H1 (cell line): ENCODE measurements at regions not wholly inside any gene's neighbourhood (a gene's known extent, or its start where the extent isn't known, plus 50 kb on each side); places are given as distances from the start of the nearest gene placed in this dataset.
"Not testable (repeated sequence)": the region's sequence is repeated elsewhere in the genome, so short reads cannot be mapped to it uniquely, and the experiment has no call there.

ENCODE experiments used
- CTCF ChIA-PET: fragments of 300-600 bp; sonication (Branson Sonifier 250); formaldehyde crosslinking; loops from one replicate; lab custom pipeline; 2021; ENCODE audit not compliant: partially characterized antibody; lab: Charles Lee
- POLR2A ChIA-PET: fragments of 300-600 bp; sonication (Branson Sonifier 250); formaldehyde crosslinking; loops from one replicate; lab custom pipeline; 2021; ENCODE audit warnings: inconsistent platforms; ENCODE audit not compliant: partially characterized antibody; lab: Charles Lee
- DNase-seq, 2 experiments: peaks; one replicate each; pipeline versions ENCODE4 v3.0.0 to v3.0.0-alpha.2; 2010 to 2022; ENCODE audit warnings: low spot score in 2 of 2, low read depth in 1 of 2, mixed read lengths in 1 of 2
- FAIRE-seq: peaks from 2 replicates; lab custom pipeline; 2011; peaks lifted over from hg19 to GRCh38; lab: Jason Lieb, UNC
- H2AFZ ChIP-seq: 2 replicates; pipeline ENCODE4 v1.8.1; 2012; ENCODE audit warnings: low read length, inconsistent platforms
- H2AK5ac ChIP-seq: 2 replicates; pipeline ENCODE4 v1.6.1; 2013; ENCODE audit warnings: low read depth, low read length
- H2BK120ac ChIP-seq: replicated peaks from 2 replicates; pipeline ENCODE3; 2013; ENCODE audit warnings: low read depth, low read length, inconsistent platforms
- H2BK12ac ChIP-seq: 2 replicates; pipeline ENCODE4 v1.6.1; 2013; ENCODE audit warnings: low read depth, low read length
- H2BK15ac ChIP-seq: 2 replicates; pipeline ENCODE4 v1.6.1; 2013; ENCODE audit warnings: low read length
- H2BK20ac ChIP-seq: 2 replicates; pipeline ENCODE4 v1.6.1; 2013; ENCODE audit warnings: low read length
- H2BK5ac ChIP-seq: 2 replicates; pipeline ENCODE4 v1.6.1; 2013; ENCODE audit warnings: low read depth, low read length
- H3K14ac ChIP-seq: 2 replicates; pipeline ENCODE4 v1.6.1; 2013; ENCODE audit warnings: inconsistent platforms; ENCODE audit not compliant: insufficient read length
- H3K18ac ChIP-seq: 2 replicates; pipeline ENCODE4 v1.6.1; 2013; ENCODE audit warnings: low read length; ENCODE audit errors: extremely low read depth
- H3K23ac ChIP-seq: 2 replicates; pipeline ENCODE4 v1.6.1; 2013; ENCODE audit warnings: inconsistent platforms; ENCODE audit not compliant: insufficient read length
- H3K23me2 ChIP-seq: 2 replicates; pipeline ENCODE4 v1.6.1; 2013; ENCODE audit warnings: low read depth, low read length
- H3K27ac ChIP-seq: 2 replicates; pipeline ENCODE4 v1.6.1; 2011; ENCODE audit warnings: low read depth, low read length, inconsistent platforms
- H3K27me3 ChIP-seq, 4 experiments: replicated peaks in 1 of 4; 1 replicate in 1 of 4; 2 replicates in 3 of 4; pipeline versions ENCODE4 v1.6.1 to v1.8.1; 2011 to 2013; ENCODE audit warnings: low read length in 3 of 4, mild to moderate bottlenecking in 3 of 4, inconsistent platforms in 2 of 4, mixed read lengths in 2 of 4, moderate library complexity in 1 of 4; ENCODE audit not compliant: control insufficient read depth in 3 of 4, insufficient read depth in 3 of 4; ENCODE audit errors: extremely low read depth in 1 of 4
- H3K36me3 ChIP-seq, 4 experiments: 2 replicates each; pipeline versions ENCODE4 v1.6.1 to v1.8.1; 2011 to 2013; ENCODE audit warnings: mild to moderate bottlenecking in 4 of 4, low read length in 3 of 4, moderate library complexity in 2 of 4, control low read depth in 1 of 4, inconsistent platforms in 1 of 4; ENCODE audit not compliant: insufficient read depth in 4 of 4, control insufficient read depth in 2 of 4
- H3K4ac ChIP-seq: replicated peaks from 2 replicates; pipeline ENCODE3; 2013; ENCODE audit warnings: low read length, low read depth, mixed read lengths, inconsistent platforms; ENCODE audit not compliant: insufficient read length
- H3K4me1 ChIP-seq, 4 experiments: replicated peaks in 1 of 4; 1 replicate in 1 of 4; 2 replicates in 3 of 4; pipeline versions ENCODE4 v1.6.1 to v1.8.1; 2011 to 2013; ENCODE audit warnings: low read length in 3 of 4, inconsistent platforms in 2 of 4, mixed read lengths in 1 of 4; ENCODE audit not compliant: insufficient read depth in 4 of 4, control insufficient read depth in 3 of 4
- H3K4me2 ChIP-seq, 2 experiments: 2 replicates each; pipeline versions ENCODE4 v1.6.1 to v1.8.1; 2011 to 2013; ENCODE audit warnings: low read depth in 2 of 2, low read length in 2 of 2, control low read depth in 1 of 2, inconsistent platforms in 1 of 2, mild to moderate bottlenecking in 1 of 2; ENCODE audit not compliant: insufficient read depth in 1 of 2
- H3K4me3 ChIP-seq, 4 experiments: fragments of 200-600, 300-600 bp in 1 of 4; sonication (generic), shearing (Covaris generic), sonication (Bioruptor Twin) in 1 of 4; 2 replicates each; pipeline versions ENCODE4 v1.5.1 to v1.8.1; 2011 to 2016; ENCODE audit warnings: low read length in 4 of 4, low read depth in 3 of 4, control low read depth in 2 of 4, inconsistent platforms in 2 of 4, mild to moderate bottlenecking in 2 of 4, mixed read lengths in 1 of 4, moderate library complexity in 1 of 4; ENCODE audit not compliant: insufficient read depth in 2 of 4; ENCODE audit errors: extremely low read depth in 1 of 4
- H3K56ac ChIP-seq: replicated peaks from 2 replicates; pipeline ENCODE3; 2013; ENCODE audit warnings: low read depth, mild to moderate bottlenecking, mixed read lengths, low read length, inconsistent platforms; ENCODE audit not compliant: insufficient read length
- H3K79me1 ChIP-seq: 2 replicates; pipeline ENCODE4 v1.6.1; 2013; ENCODE audit warnings: low read depth, low read length, control low read depth
- H3K79me2 ChIP-seq, 2 experiments: 2 replicates each; pipeline versions ENCODE4 v1.6.1 to v1.8.1; 2012 to 2013; ENCODE audit warnings: low read length in 2 of 2, mild to moderate bottlenecking in 2 of 2, inconsistent platforms in 1 of 2; ENCODE audit not compliant: insufficient read depth in 2 of 2, control insufficient read depth in 1 of 2
- H3K9ac ChIP-seq, 4 experiments: replicated peaks in 1 of 4; 1 replicate in 1 of 4; 2 replicates in 3 of 4; pipeline versions ENCODE4 v1.6.1 to v1.8.1; 2011 to 2013; ENCODE audit warnings: low read depth in 3 of 4, low read length in 3 of 4, control low read depth in 2 of 4, mild to moderate bottlenecking in 2 of 4, moderate library complexity in 2 of 4, inconsistent platforms in 1 of 4; ENCODE audit errors: extremely low read depth in 1 of 4
- H3K9me3 ChIP-seq, 2 experiments: 2 replicates each; pipeline versions ENCODE4 v1.6.1 to v1.8.1; 2012 to 2013; ENCODE audit warnings: mild to moderate bottlenecking in 2 of 2, moderate library complexity in 2 of 2, control low read depth in 1 of 2, inconsistent platforms in 1 of 2, low read depth in 1 of 2, low read length in 1 of 2, mixed read lengths in 1 of 2; ENCODE audit not compliant: insufficient read depth in 2 of 2
- H4K20me1 ChIP-seq, 2 experiments: replicated peaks in 1 of 2; 2 replicates each; pipeline versions ENCODE3 to v1.8.1; 2011 to 2013; ENCODE audit warnings: inconsistent platforms in 2 of 2, low read length in 2 of 2, mild to moderate bottlenecking in 1 of 2; ENCODE audit not compliant: insufficient read depth in 2 of 2, control insufficient read depth in 1 of 2
- H4K5ac ChIP-seq: 2 replicates; pipeline ENCODE4 v1.6.1; 2013; ENCODE audit warnings: low read length, low read depth, mixed read lengths, inconsistent platforms; ENCODE audit not compliant: insufficient read length
- H4K8ac ChIP-seq: 2 replicates; pipeline ENCODE4 v1.8.0; 2013; ENCODE audit warnings: mild to moderate bottlenecking, moderate library complexity, low read length, inconsistent platforms; ENCODE audit not compliant: insufficient read depth; ENCODE audit errors: extremely low read depth
- H4K91ac ChIP-seq: replicated peaks from 2 replicates; pipeline ENCODE3; 2013; ENCODE audit warnings: low read length, mixed read lengths, inconsistent platforms; ENCODE audit not compliant: insufficient read length
- whole genome bisulfite sequencing, 2 experiments: shearing (Covaris generic) in 1 of 2; methylation state at CpG; one replicate each; pipeline versions ENCODE4 v1.1.6 to v1.1.7; 2013 to 2015; ENCODE audit warnings: low lambda C conversion rate in 2 of 2, mixed read lengths in 2 of 2, inconsistent platforms in 1 of 2, low coverage in 1 of 2, missing lambda C conversion rate in 1 of 2; ENCODE audit not compliant: insufficient replicate concordance in 2 of 2, insufficient coverage in 1 of 2, insufficient read length in 1 of 2; ENCODE audit errors: extremely low coverage in 1 of 2, missing lambda C conversion rate in 1 of 2; 5-methylcytosine and 5-hydroxymethylcytosine counted together

DNA sequence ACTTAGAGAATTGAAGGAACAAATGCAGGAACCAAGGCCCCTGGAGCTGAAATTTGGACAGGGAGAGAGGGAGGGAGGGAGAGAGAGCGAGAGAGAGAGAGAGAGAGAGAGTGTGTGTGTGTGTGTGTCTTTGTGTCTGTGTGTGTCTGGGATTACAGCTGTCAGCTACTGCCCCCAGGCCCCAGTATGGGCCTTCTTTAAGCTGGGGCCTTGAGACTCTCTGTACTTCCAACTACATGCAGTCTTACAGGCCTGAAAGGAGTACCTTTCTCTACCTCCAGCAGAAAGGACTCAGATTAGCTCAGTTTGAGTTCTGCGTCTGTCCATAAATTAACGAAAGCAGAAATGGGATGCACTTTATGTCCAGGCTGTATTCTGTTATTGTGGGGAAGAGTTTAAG lies 153.2 kb downstream of the KBTBD2 start:
- H4K91ac ChIP-seq, H3K56ac ChIP-seq, H3K9me3 ChIP-seq, H3K23me2 ChIP-seq, H3K9ac ChIP-seq, H3K4ac ChIP-seq, H4K5ac ChIP-seq, H2BK20ac ChIP-seq, H3K4me1 ChIP-seq, POLR2A ChIA-PET, H3K27me3 ChIP-seq, H3K36me3 ChIP-seq, DNase-seq, H4K20me1 ChIP-seq, H3K4me3 ChIP-seq, H2BK5ac ChIP-seq, H2BK120ac ChIP-seq, FAIRE-seq, H3K18ac ChIP-seq, H3K27ac ChIP-seq, H2AFZ ChIP-seq, H3K14ac ChIP-seq, H3K79me1 ChIP-seq, H3K4me2 ChIP-seq, H3K23ac ChIP-seq, CTCF ChIA-PET, H2AK5ac ChIP-seq, H4K8ac ChIP-seq, H2BK12ac ChIP-seq, H3K79me2 ChIP-seq, H2BK15ac ChIP-seq: not testable (repeated sequence)
- WGBS, 2 experiments, result 94% methylated on average over 2 of the region's 3 CpGs; no CpG with 5 or more reads in 1 of the 2 experiments

DNA sequence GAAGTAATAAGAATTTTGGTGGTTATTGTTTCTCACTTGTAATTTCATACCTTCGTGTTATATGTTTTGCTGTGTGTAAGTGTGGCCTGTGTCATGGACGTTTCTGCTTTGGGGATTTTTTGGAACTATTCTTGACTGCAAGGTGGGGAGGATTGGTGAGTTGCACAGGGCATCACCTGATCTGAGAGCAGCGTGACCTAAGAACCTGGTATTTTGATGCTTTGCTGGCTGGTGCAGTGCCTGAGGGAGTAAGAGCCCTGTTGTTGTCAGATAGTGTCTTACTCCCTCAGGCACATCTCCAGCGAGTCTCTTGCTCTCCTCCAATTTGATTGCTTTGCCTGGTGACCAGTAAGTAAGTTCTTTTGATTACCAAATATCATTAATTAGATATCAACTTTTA lies 158.8 kb downstream of the KBTBD2 start:
- H2BK20ac ChIP-seq, H2BK15ac ChIP-seq, H3K27ac ChIP-seq, H4K91ac ChIP-seq, H2AFZ ChIP-seq, POLR2A ChIA-PET, DNase-seq, H2AK5ac ChIP-seq, H2BK12ac ChIP-seq, H3K23ac ChIP-seq, FAIRE-seq, H3K27me3 ChIP-seq, H2BK5ac ChIP-seq, H4K8ac ChIP-seq, H4K20me1 ChIP-seq, H3K4me2 ChIP-seq, H4K5ac ChIP-seq, H3K79me2 ChIP-seq, H3K9me3 ChIP-seq, H3K9ac ChIP-seq, H3K56ac ChIP-seq, H3K4me1 ChIP-seq, H3K23me2 ChIP-seq, H3K14ac ChIP-seq, H3K36me3 ChIP-seq, H2BK120ac ChIP-seq, H3K79me1 ChIP-seq, H3K4me3 ChIP-seq, H3K4ac ChIP-seq, CTCF ChIA-PET, H3K18ac ChIP-seq: not testable (repeated sequence)
- 79% methylated on average over 4 of the region's 4 CpGs; no CpG with 5 or more reads in 1 of the 2 experiments for WGBS, 2 experiments
